GM12878 (cell line): ENCODE measurements at regions not wholly inside any gene's neighbourhood (a gene's known extent, or its start where the extent isn't known, plus 50 kb on each side); places are given as distances from the start of the nearest gene placed in this dataset.
A peak's percentile ranks its signal among the peaks of the same experiment; 100 is the strongest.

ENCODE experiments used
- ATAC-seq: fragments of 200-7000 bp; cut with Tn5 transposase; 3 replicates; pipeline ENCODE4 v1.9.1; 2020; ENCODE audit warnings: mild to moderate bottlenecking, moderate library complexity
- BruUV-seq: library from RNA; stranded (reverse); fragments of 400-500 nt; replicated peaks from 2 replicates; lab custom pipeline; 2021; lab: Mats Ljungman, UMichigan
- CTCF ChIA-PET: fragments of 300-600 bp; sonication (Branson Sonifier 250); formaldehyde crosslinking; extraction: SDS; loops from one replicate; lab custom pipeline; 2021; ENCODE audit warnings: inconsistent platforms; lab: Yijun Ruan, JAX
- POLR2A ChIA-PET: fragments of 350-600 bp; formaldehyde crosslinking; extraction: SDS; loops from one replicate; lab custom pipeline; 2021; ENCODE audit warnings: inconsistent platforms; lab: Charles Lee
- RAD21 ChIA-PET: fragments of 300-600 bp; sonication (Branson Sonifier 250); formaldehyde crosslinking; loops from one replicate; lab custom pipeline; 2023; ENCODE audit warnings: antibody characterized with exemption; ENCODE audit not compliant: unreplicated experiment; lab: Charles Lee
- SMC1A ChIA-PET: fragments of 300-600 bp; sonication (Branson Sonifier 250); formaldehyde crosslinking; loops from one replicate; lab custom pipeline; 2023; ENCODE audit not compliant: unreplicated experiment, uncharacterized antibody; lab: Charles Lee
- DNase-seq: peaks from one replicate; pipeline ENCODE4 v3.0.0-alpha.2; 2011; ENCODE audit warnings: low read depth, low spot score
- FAIRE-seq: peaks from 3 replicates; lab custom pipeline; 2011; peaks lifted over from hg19 to GRCh38; lab: Jason Lieb, UNC
- H2AFZ ChIP-seq: 2 replicates; pipeline ENCODE4 v1.6.0; 2011; ENCODE audit warnings: low read depth, low read length, control low read depth; ENCODE audit not compliant: control insufficient read depth
- H3K27ac ChIP-seq: 2 replicates; pipeline ENCODE4 v1.5.1; 2011; ENCODE audit warnings: control low read depth; ENCODE audit not compliant: control insufficient read depth, insufficient read depth
- H3K27me3 ChIP-seq, 2 experiments: replicated peaks in 1 of 2; 2 replicates each; pipeline versions ENCODE4 v1.6.0 to v1.6.1; 2011; ENCODE audit warnings: low read length in 1 of 2; ENCODE audit not compliant: control insufficient read depth in 2 of 2, insufficient read depth in 2 of 2
- H3K36me3 ChIP-seq, 2 experiments: 2 replicates each; pipeline ENCODE4 v1.5.1; 2011; ENCODE audit warnings: low read length in 1 of 2; ENCODE audit not compliant: control insufficient read depth in 2 of 2, insufficient read depth in 2 of 2
- H3K4me1 ChIP-seq: 2 replicates; pipeline ENCODE4 v1.6.1; 2011; ENCODE audit warnings: mild to moderate bottlenecking, low read length, moderate library complexity, mixed read lengths; ENCODE audit not compliant: control insufficient read depth, insufficient read depth
- H3K4me2 ChIP-seq: 2 replicates; pipeline ENCODE4 v1.6.0; 2011; ENCODE audit warnings: control low read depth; ENCODE audit not compliant: control insufficient read depth, insufficient read depth
- H3K4me3 ChIP-seq: fragments of 200-600 bp; sonication (generic); 2 replicates; pipeline ENCODE4 v1.5.1; 2016
- H3K79me2 ChIP-seq: 2 replicates; pipeline ENCODE4 v1.6.0; 2011; ENCODE audit warnings: low read length; ENCODE audit not compliant: control insufficient read depth, insufficient read depth
- H3K9ac ChIP-seq: 2 replicates; pipeline ENCODE4 v1.8.0; 2011; ENCODE audit warnings: low read length, control low read depth, mixed read lengths; ENCODE audit not compliant: control insufficient read depth, insufficient read depth
- H3K9me3 ChIP-seq: replicated peaks from 3 replicates; pipeline ENCODE4 v1.5.1; 2011; ENCODE audit warnings: mild to moderate bottlenecking, low read length; ENCODE audit not compliant: control insufficient read depth, insufficient read depth
- H4K20me1 ChIP-seq: 2 replicates; pipeline ENCODE4 v1.6.0; 2011; ENCODE audit not compliant: control insufficient read depth, insufficient read depth
- BACH1 ChIP-seq: fragments of 450-650 bp; IDR thresholded peaks from 2 replicates; pipeline ENCODE4 v1.6.1; 2017; ENCODE audit warnings: mild to moderate bottlenecking, borderline replicate concordance
- CHD1 ChIP-seq: IDR thresholded peaks from 2 replicates; pipeline ENCODE4 v1.6.1; 2012; ENCODE audit warnings: low read depth, low read length, improper control_type of control experiment
- CHD2 ChIP-seq: IDR thresholded peaks from 2 replicates; pipeline ENCODE4 v1.6.1; 2011; ENCODE audit warnings: low read depth, low read length, improper control_type of control experiment, borderline replicate concordance
- EED ChIP-seq: sonication (generic); IDR thresholded peaks from 2 replicates; pipeline ENCODE4 v1.6.1; 2016; ENCODE audit warnings: antibody characterized with exemption, low read depth
- ESRRA ChIP-seq: IDR thresholded peaks from 2 replicates; pipeline ENCODE4 v1.6.1; 2012; ENCODE audit warnings: mild to moderate bottlenecking, low read length, improper control_type of control experiment
- JUNB ChIP-seq: IDR thresholded peaks from 2 replicates; pipeline ENCODE4 v1.6.1; 2016; ENCODE audit warnings: antibody characterized with exemption, mild to moderate bottlenecking
- MEF2A ChIP-seq: IDR thresholded peaks from 2 replicates; pipeline ENCODE4 v1.6.1; 2011; ENCODE audit warnings: low read depth, mild to moderate bottlenecking, low read length, moderate library complexity; ENCODE audit not compliant: insufficient read depth
- NR2F1 ChIP-seq: fragments of 450-650 bp; conservative IDR thresholded peaks from 2 replicates; pipeline ENCODE4 v1.6.1; 2017; ENCODE audit warnings: mild to moderate bottlenecking
- RAD21 ChIP-seq: IDR thresholded peaks from 2 replicates; pipeline ENCODE4 v1.6.1; 2011; ENCODE audit warnings: mild to moderate bottlenecking, low read depth, low read length, moderate library complexity; ENCODE audit not compliant: insufficient read depth
- RBBP5 ChIP-seq: fragments of 200-600 bp; sonication (generic); conservative IDR thresholded peaks from 2 replicates; pipeline ENCODE4 v1.6.1; 2016
- RCOR1 ChIP-seq: conservative IDR thresholded peaks from 2 replicates; pipeline ENCODE4 v1.6.1; 2012; ENCODE audit warnings: low read depth, low read length, improper control_type of control experiment
- RUNX3 ChIP-seq: IDR thresholded peaks from 2 replicates; pipeline ENCODE4 v1.6.1; 2012; ENCODE audit warnings: low read length, inconsistent platforms
- SMAD5 ChIP-seq: IDR thresholded peaks from 2 replicates; pipeline ENCODE4 v1.6.1; 2016; ENCODE audit warnings: antibody characterized with exemption, low read depth
- SUPT20H ChIP-seq: IDR thresholded peaks from 2 replicates; pipeline ENCODE4 v1.6.1; 2011; ENCODE audit warnings: low read depth, mild to moderate bottlenecking, low read length, moderate library complexity, borderline replicate concordance; ENCODE audit not compliant: control insufficient read depth
- TBL1XR1 ChIP-seq: IDR thresholded peaks from 2 replicates; pipeline ENCODE4 v1.6.1; 2012; ENCODE audit warnings: low read depth, low read length, improper control_type of control experiment
- WGBS: methylation state at CpG from one replicate; pipeline ENCODE4 v1.1.6; 2016; ENCODE audit warnings: low lambda C conversion rate; ENCODE audit not compliant: insufficient replicate concordance, insufficient coverage; ENCODE audit errors: missing lambda C conversion rate; 5-methylcytosine and 5-hydroxymethylcytosine counted together
- in situ Hi-C: fragments of 300-500 bp; cut with MboI; formaldehyde crosslinking; loops from 9 replicates; pipeline ENCODE4 v1.14.3; 2018; ENCODE audit warnings: mixed read lengths
- intact Hi-C: fragments of 100-400 bp; cut with micrococcal nuclease; formaldehyde crosslinking; loops from one replicate; pipeline ENCODE4 v1.14.2; 2022; ENCODE audit not compliant: unreplicated experiment
- TF ChIP-seq, protein P1 (sequence below): fragments of 150-350 bp; IDR thresholded peaks from 2 replicates; pipeline ENCODE4 v1.6.1; 2016; ENCODE audit warnings: low read depth, low read length
- TF ChIP-seq, protein P2 (sequence below): IDR thresholded peaks from 2 replicates; pipeline ENCODE4 v1.6.1; 2011; ENCODE audit warnings: low read depth, mild to moderate bottlenecking, low read length, moderate library complexity, borderline replicate concordance; ENCODE audit errors: extremely low read depth
- TF ChIP-seq, protein P3 (sequence below): fragments of 450-650 bp; IDR thresholded peaks from 2 replicates; pipeline ENCODE4 v1.6.1; 2016; ENCODE audit warnings: mild to moderate bottlenecking
- TF ChIP-seq, protein P4 (sequence below), 3 experiments: IDR thresholded peaks in 2 of 3; conservative IDR thresholded peaks in 1 of 3; 2 replicates each; pipeline ENCODE4 v1.5.1; 2011; ENCODE audit warnings: low read depth in 3 of 3, low read length in 3 of 3, mild to moderate bottlenecking in 3 of 3, control low read depth in 2 of 3, moderate library complexity in 2 of 3, inconsistent platforms in 1 of 3, mixed read lengths in 1 of 3; ENCODE audit not compliant: control insufficient read depth in 2 of 3, insufficient read depth in 1 of 3; ENCODE audit errors: extremely low read depth in 1 of 3

DNA sequence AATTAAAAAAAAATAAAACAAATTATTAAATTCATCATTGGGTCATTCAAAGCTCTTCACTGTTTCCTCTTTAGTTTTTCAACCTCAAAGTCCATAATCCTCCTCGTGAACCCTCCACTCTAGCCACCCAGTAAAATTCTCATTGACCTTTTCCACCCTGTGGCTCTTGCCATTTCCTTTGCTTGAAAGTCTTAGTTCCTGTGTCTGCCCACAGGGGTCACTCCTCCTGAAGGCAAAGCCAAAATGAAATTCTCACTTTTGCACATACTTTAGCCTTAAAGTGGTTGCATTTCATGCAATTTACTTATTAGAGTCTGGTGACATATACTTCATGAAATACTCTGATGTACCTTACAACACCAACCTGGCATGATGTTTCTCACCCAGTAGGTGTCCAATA, 263.7 kb downstream of the BMP2 start:
- CTCF ChIA-PET: interaction anchor here (0.6 to 3.1 kb wide), 12 partner anchors 9 to 258 kb away, joined by 3 to 16 read pairs (median 4); no protein-coding TSS in a partner anchor
- Histone ChIP-seq H3K27me3 (no peaks in the 10 kb centered on the region), H3K79me2 (no peaks in the 10 kb centered on the region), H4K20me1 (no peaks in the 10 kb centered on the region), H3K4me1 (no peaks in the 10 kb centered on the region), H3K9ac (no peak overlapping the region), H3K36me3 (no peaks in the 10 kb centered on the region), H3K4me2 (no peak overlapping the region), H3K4me3 (no peak overlapping the region)
- BruUV-seq: no TSS peak
- 0% methylated on average over 1 of the region's 1 CpG for WGBS
- intact Hi-C loops: no loop called here
- ATAC-seq (peak; percentile 62), DNase-seq (no peak), FAIRE-seq (no peak)
- SMC1A ChIA-PET: interaction anchor here (0.9 to 4.2 kb wide), 18 partner anchors 9 to 255 kb away, joined by 3 to 15 read pairs (median 4); no protein-coding TSS in a partner anchor
- RAD21 ChIA-PET: interaction anchor here (0.7 to 2.3 kb wide), 8 partner anchors 9 to 202 kb away, joined by 3 to 6 read pairs (median 4); no protein-coding TSS in a partner anchor
- TF ChIP-seq, protein P1, sequence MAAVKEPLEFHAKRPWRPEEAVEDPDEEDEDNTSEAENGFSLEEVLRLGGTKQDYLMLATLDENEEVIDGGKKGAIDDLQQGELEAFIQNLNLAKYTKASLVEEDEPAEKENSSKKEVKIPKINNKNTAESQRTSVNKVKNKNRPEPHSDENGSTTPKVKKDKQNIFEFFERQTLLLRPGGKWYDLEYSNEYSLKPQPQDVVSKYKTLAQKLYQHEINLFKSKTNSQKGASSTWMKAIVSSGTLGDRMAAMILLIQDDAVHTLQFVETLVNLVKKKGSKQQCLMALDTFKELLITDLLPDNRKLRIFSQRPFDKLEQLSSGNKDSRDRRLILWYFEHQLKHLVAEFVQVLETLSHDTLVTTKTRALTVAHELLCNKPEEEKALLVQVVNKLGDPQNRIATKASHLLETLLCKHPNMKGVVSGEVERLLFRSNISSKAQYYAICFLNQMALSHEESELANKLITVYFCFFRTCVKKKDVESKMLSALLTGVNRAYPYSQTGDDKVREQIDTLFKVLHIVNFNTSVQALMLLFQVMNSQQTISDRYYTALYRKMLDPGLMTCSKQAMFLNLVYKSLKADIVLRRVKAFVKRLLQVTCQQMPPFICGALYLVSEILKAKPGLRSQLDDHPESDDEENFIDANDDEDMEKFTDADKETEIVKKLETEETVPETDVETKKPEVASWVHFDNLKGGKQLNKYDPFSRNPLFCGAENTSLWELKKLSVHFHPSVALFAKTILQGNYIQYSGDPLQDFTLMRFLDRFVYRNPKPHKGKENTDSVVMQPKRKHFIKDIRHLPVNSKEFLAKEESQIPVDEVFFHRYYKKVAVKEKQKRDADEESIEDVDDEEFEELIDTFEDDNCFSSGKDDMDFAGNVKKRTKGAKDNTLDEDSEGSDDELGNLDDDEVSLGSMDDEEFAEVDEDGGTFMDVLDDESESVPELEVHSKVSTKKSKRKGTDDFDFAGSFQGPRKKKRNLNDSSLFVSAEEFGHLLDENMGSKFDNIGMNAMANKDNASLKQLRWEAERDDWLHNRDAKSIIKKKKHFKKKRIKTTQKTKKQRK: no peak
- TF ChIP-seq SUPT20H: no peak
- TF ChIP-seq, protein P2, sequence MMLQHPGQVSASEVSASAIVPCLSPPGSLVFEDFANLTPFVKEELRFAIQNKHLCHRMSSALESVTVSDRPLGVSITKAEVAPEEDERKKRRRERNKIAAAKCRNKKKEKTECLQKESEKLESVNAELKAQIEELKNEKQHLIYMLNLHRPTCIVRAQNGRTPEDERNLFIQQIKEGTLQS: no peak
- no peak for TF ChIP-seq CHD2
- no peak for TF ChIP-seq CHD1
- no peak for TF ChIP-seq TBL1XR1
- no peak for TF ChIP-seq ESRRA
- no peak for TF ChIP-seq RUNX3
- peak; percentile 69 for TF ChIP-seq NR2F1
- no peak for TF ChIP-seq JUNB
- no peak for TF ChIP-seq MEF2A
- TF ChIP-seq RBBP5: no peak
- no peak for TF ChIP-seq EED
- no peak for TF ChIP-seq SMAD5
- TF ChIP-seq BACH1: no peak
- TF ChIP-seq, protein P3, sequence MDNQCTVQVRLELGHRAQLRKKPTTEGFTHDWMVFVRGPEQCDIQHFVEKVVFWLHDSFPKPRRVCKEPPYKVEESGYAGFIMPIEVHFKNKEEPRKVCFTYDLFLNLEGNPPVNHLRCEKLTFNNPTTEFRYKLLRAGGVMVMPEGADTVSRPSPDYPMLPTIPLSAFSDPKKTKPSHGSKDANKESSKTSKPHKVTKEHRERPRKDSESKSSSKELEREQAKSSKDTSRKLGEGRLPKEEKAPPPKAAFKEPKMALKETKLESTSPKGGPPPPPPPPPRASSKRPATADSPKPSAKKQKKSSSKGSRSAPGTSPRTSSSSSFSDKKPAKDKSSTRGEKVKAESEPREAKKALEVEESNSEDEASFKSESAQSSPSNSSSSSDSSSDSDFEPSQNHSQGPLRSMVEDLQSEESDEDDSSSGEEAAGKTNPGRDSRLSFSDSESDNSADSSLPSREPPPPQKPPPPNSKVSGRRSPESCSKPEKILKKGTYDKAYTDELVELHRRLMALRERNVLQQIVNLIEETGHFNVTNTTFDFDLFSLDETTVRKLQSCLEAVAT: no peak
- TF ChIP-seq RCOR1: no peak
- peak; percentile 35 for TF ChIP-seq RAD21
- TF ChIP-seq, protein P4, sequence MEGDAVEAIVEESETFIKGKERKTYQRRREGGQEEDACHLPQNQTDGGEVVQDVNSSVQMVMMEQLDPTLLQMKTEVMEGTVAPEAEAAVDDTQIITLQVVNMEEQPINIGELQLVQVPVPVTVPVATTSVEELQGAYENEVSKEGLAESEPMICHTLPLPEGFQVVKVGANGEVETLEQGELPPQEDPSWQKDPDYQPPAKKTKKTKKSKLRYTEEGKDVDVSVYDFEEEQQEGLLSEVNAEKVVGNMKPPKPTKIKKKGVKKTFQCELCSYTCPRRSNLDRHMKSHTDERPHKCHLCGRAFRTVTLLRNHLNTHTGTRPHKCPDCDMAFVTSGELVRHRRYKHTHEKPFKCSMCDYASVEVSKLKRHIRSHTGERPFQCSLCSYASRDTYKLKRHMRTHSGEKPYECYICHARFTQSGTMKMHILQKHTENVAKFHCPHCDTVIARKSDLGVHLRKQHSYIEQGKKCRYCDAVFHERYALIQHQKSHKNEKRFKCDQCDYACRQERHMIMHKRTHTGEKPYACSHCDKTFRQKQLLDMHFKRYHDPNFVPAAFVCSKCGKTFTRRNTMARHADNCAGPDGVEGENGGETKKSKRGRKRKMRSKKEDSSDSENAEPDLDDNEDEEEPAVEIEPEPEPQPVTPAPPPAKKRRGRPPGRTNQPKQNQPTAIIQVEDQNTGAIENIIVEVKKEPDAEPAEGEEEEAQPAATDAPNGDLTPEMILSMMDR (IDR thresholded peaks at IDR 0.05 in 2 of 3, conservative IDR thresholded peaks at IDR 0.05 in 1 of 3; ENCODE audit: control insufficient read depth in 2 of 3, extremely low read depth in 1 of 3, insufficient read depth in 1 of 3, low read depth in 3 of 3, low read length in 3 of 3): peak; percentile 23 to 33 (median 24); a peak in 2 of 6 replicates
- TF ChIP-seq, all 136 proteins: peak for 3
- no peaks in the 10 kb centered on the region for H3K9me3 ChIP-seq
- H3K27ac ChIP-seq: no peak overlapping the region
- no peak overlapping the region for H2AFZ ChIP-seq
- in situ Hi-C loops: no loop called here
- POLR2A ChIA-PET: interaction anchor here (1.1 to 1.2 kb wide), 2 partner anchors 19 to 33 kb away, joined by 3 read pairs; no protein-coding TSS in a partner anchor
